GM18873 (cell line): ENCODE measurements at regions not wholly inside any gene's neighbourhood (a gene's known extent, or its start where the extent isn't known, plus 50 kb on each side); places are given as distances from the start of the nearest gene placed in this dataset.
"Not testable (repeated sequence)": the region's sequence is repeated elsewhere in the genome, so short reads cannot be mapped to it uniquely, and the experiment has no call there.

Experiments used
- ATAC-seq: cut with Tn5 transposase; IDR thresholded peaks from one replicate; pipeline ENCODE4 v1.9.1; 2021; ENCODE audit warnings: mild to moderate bottlenecking, moderate library complexity, moderate number of reproducible peaks; ENCODE audit not compliant: unreplicated experiment, low FRiP score

- no peak for ATAC-seq
Measured at GRCh38 chr6:94270091-94270948, 851.0 kb upstream of the EPHA7 start.

GRCh38 chr6:94269256-94269655, 849.9 kb upstream of the EPHA7 start:
- ATAC-seq = no peak

- no peak for ATAC-seq
Measured at GRCh38 chr6:94260765-94261164, 841.4 kb upstream of the EPHA7 start.

- no peak for ATAC-seq
Measured at GRCh38 chr6:94254689-94255088, 835.3 kb upstream of the EPHA7 start.

- no peak for ATAC-seq
Measured at GRCh38 chr6:94251878-94252277, 832.5 kb upstream of the EPHA7 start.

GRCh38 chr6:94245395-94245794, 826.0 kb upstream of the EPHA7 start:
- no peak for ATAC-seq

GRCh38 chr6:94238868-94239267, 819.5 kb upstream of the EPHA7 start:
- no peak for ATAC-seq

- no peak for ATAC-seq
Measured at GRCh38 chr6:94227741-94228140, 808.4 kb upstream of the EPHA7 start.

- no peak for ATAC-seq
Measured at GRCh38 chr6:94217836-94218235, 798.5 kb upstream of the EPHA7 start.

GRCh38 chr6:94215552-94215951, 796.2 kb upstream of the EPHA7 start:
- no peak for ATAC-seq

GRCh38 chr6:94213226-94213625, 793.9 kb upstream of the EPHA7 start:
- no peak for ATAC-seq

- no peak for ATAC-seq
Measured at GRCh38 chr6:94196891-94197290, 777.5 kb upstream of the EPHA7 start.

- ATAC-seq = no peak
Measured at GRCh38 chr6:94190030-94190429, 770.7 kb upstream of the EPHA7 start.

- ATAC-seq = no peak
Measured at GRCh38 chr6:94184666-94185464, 765.5 kb upstream of the EPHA7 start.

GRCh38 chr6:94177429-94177828, 758.1 kb upstream of the EPHA7 start:
- no peak for ATAC-seq

GRCh38 chr6:94175465-94175864, 756.1 kb upstream of the EPHA7 start:
- ATAC-seq = no peak

- ATAC-seq = no peak
Measured at GRCh38 chr6:94163877-94164276, 744.5 kb upstream of the EPHA7 start.

- no peak for ATAC-seq
Measured at GRCh38 chr6:94150886-94151285, 731.5 kb upstream of the EPHA7 start.

GRCh38 chr6:94144807-94145206, 725.4 kb upstream of the EPHA7 start:
- no peak for ATAC-seq

GRCh38 chr6:94137178-94137577, 717.8 kb upstream of the EPHA7 start:
- not testable (repeated sequence) for ATAC-seq

- no peak for ATAC-seq
Measured at GRCh38 chr6:94133106-94133505, 713.7 kb upstream of the EPHA7 start.

- ATAC-seq = no peak
Measured at GRCh38 chr6:94131271-94131670, 711.9 kb upstream of the EPHA7 start.
